ENCODE measurements at regions not wholly inside any gene's neighbourhood (a gene's known extent, or its start where the extent isn't known, plus 50 kb on each side); places are given as distances from the start of the nearest gene placed in this dataset.

DNA sequence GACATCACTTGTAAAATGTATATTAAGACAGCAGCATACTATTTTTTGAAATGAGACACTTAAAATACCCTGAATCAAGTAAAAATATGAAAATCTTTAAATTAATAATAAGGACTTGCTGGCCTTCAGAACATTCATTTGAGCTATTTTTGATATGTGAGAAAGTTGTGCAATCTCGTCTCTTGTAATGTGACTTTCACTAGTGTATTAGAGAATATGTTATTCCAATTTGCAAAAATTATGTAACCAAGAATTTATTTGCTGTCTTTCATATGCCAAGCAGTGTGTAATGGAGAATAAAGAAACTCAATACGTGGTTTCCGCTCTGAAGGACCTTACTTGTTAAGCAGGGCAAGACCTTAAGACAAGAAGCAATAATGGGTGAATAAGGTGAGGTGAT lies 375.0 kb upstream of the RUNX1 start:
- Mint-ChIP-seq H3K9me3 (peaks cover 17% of the 10 kb centered on the region), H3K4me3 (no peak overlapping the region), H3K27ac (no peak overlapping the region), H3K27me3 (peaks cover 6% of the 10 kb centered on the region), H3K36me3 (ENCODE audit: low read depth) (peaks cover 5% of the 10 kb centered on the region), H3K4me1 (ENCODE audit: low read depth) (peaks cover 35% of the 10 kb centered on the region)

DNA sequence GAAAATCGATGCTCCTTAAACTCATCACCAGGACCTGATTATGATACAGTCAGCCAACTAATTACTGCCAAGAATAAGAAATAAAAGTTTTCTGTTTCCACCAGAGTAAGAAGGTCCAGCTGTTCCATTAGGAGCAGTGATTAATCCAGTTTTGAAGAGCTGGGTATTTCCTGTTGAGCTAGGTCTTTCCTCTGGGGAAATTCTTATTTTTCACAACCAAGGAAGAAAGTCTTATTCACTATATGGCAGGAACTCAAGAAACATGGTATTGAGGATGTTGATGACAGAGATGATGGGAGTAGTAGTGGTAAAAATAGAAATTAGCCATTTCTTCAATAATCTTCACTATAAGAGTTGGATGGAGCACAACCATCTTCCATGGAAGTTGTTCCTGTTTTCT lies 374.6 kb upstream of the RUNX1 start:
- H3K36me3 Mint-ChIP-seq (ENCODE audit: low read depth): peaks cover 5% of the 10 kb centered on the region
- peaks cover 31% of the 10 kb centered on the region for H3K4me1 Mint-ChIP-seq (ENCODE audit: low read depth)
- peaks cover 6% of the 10 kb centered on the region for H3K27me3 Mint-ChIP-seq
- no peak overlapping the region for H3K27ac Mint-ChIP-seq
- H3K4me3 Mint-ChIP-seq: no peak overlapping the region
- H3K9me3 Mint-ChIP-seq: peaks cover 21% of the 10 kb centered on the region

DNA sequence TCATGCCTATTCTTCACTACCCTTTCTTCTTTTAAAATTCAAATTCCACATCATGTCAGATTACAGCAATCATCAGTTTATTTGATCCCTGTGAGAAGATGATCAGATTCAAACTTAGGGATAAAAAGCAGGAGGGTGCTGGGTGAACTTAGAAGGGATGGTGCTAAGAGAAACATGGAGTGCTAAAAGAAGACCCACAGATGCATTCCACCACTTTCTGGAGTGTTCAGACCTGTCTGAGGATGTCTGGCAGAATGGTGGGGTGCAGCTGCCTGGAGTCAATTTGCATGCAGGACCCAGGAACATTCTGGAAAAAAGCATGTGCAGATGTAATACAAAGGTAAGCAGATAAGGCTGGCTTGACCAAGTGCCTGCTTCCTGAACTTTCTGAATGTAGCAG lies 372.9 kb upstream of the RUNX1 start:
- Mint-ChIP-seq H3K9me3 (peaks cover 21% of the 10 kb centered on the region), H3K4me1 (ENCODE audit: low read depth) (peaks cover 14% of the 10 kb centered on the region), H3K27me3 (peaks cover 3% of the 10 kb centered on the region), H3K36me3 (ENCODE audit: low read depth) (peaks cover 5% of the 10 kb centered on the region), H3K27ac (no peak overlapping the region), H3K4me3 (no peak overlapping the region)

DNA sequence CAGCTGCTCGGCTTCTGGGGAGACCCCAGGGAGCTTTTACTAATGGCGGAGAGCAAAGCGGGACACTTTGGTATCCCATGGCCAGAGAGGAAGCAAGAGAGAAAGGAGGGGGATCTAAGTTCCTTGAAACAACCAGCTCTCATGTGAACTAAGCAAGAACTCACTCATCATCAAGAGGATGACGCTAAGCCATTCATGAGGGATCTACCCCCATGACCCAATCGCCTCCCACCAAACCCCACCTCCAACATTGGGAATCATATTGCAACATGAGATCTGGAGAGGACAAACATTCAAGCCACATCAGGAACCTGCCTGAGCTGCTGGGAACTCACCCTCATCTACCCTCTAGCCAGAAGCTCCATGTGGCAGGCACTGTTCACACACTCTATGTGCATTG lies 372.1 kb upstream of the RUNX1 start:
- H3K27ac Mint-ChIP-seq: no peak overlapping the region
- peaks cover 5% of the 10 kb centered on the region for H3K36me3 Mint-ChIP-seq (ENCODE audit: low read depth)
- H3K4me1 Mint-ChIP-seq (ENCODE audit: low read depth): peaks cover 6% of the 10 kb centered on the region
- no peaks in the 10 kb centered on the region for H3K27me3 Mint-ChIP-seq
- peaks cover 21% of the 10 kb centered on the region for H3K9me3 Mint-ChIP-seq
- H3K4me3 Mint-ChIP-seq: no peak overlapping the region

DNA sequence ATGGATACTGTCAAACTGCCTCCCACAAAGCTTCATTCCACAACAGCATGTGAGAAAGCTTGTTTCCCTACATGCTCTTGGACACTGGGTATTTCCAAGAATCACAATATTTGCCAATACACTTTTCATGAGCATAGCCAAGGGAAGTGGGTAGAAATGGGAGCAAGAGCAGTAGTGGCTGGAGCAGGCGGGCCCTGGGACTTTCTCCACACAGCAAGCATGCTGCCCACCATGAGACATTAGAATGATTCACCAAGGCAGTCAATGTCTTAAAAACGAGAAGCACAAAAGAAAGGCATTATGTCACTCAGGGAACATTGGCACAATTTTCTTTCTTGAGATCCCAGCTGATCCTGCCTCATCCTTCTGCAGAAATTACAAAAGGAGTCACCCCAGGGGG lies 371.6 kb upstream of the RUNX1 start:
- Mint-ChIP-seq H3K4me1 (ENCODE audit: low read depth) (peaks cover 6% of the 10 kb centered on the region), H3K27me3 (no peaks in the 10 kb centered on the region), H3K4me3 (no peak overlapping the region), H3K27ac (no peak overlapping the region), H3K36me3 (ENCODE audit: low read depth) (peaks cover 5% of the 10 kb centered on the region), H3K9me3 (peaks cover 21% of the 10 kb centered on the region)

DNA sequence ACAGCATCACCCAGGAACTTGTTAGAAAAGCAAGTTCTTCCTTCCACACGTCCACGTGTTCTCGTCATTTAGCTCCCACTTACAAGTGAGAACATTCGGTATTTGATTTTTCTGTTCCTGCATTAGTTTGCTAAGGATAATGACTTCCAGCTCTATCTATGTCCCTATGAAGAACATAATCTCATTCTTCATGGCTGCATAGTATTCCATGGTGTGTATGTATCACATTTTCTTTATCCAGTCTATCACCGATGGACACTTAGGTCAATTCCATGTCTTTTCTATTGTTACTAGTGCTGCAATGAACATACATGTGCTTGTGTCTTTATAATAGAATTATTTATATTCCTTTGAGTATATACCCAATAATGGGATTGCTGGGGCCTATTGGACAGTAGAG lies 368.7 kb upstream of the RUNX1 start:
- H3K36me3 Mint-ChIP-seq (ENCODE audit: low read depth): peaks cover 5% of the 10 kb centered on the region
- peaks cover 11% of the 10 kb centered on the region for H3K27me3 Mint-ChIP-seq
- no peak overlapping the region for H3K27ac Mint-ChIP-seq
- no peaks in the 10 kb centered on the region for H3K4me1 Mint-ChIP-seq (ENCODE audit: low read depth)
- H3K9me3 Mint-ChIP-seq: peaks cover 21% of the 10 kb centered on the region
- H3K4me3 Mint-ChIP-seq: no peak overlapping the region

DNA sequence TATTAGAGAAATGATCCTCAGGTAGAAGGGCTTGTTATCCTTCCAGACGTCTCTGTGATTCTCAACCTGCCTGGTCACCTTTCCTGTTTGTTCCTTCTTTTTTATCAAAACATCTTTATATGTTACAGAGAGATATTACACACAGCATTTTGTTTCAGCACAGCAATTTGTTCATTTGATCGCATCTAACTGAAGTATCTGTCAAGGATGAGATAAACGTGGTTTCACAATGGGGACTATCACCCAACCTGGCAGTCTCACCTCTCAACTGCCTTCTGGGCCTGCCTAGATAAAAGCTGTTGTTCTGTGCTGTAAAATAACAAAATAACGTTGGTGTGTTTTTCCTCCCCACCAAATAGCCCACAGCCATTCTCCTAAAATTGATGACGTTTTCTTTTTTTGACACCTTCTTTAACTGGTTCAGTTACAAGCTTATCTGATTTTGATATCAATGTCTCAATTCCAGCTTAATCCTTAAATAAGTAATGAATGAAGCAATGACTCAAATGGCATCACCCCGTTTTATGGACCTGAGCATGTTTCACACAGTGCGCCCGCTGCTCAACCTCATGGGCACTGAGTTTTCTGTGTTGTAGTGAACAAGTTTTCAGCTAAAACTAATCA lies 367.9 kb upstream of the RUNX1 start:
- H3K36me3 Mint-ChIP-seq (ENCODE audit: low read depth): peaks cover 4% of the 10 kb centered on the region
- no peak overlapping the region for H3K4me3 Mint-ChIP-seq
- H3K27ac Mint-ChIP-seq: no peak overlapping the region
- no peaks in the 10 kb centered on the region for H3K4me1 Mint-ChIP-seq (ENCODE audit: low read depth)
- H3K9me3 Mint-ChIP-seq: peaks cover 14% of the 10 kb centered on the region
- H3K27me3 Mint-ChIP-seq: peaks cover 11% of the 10 kb centered on the region

DNA sequence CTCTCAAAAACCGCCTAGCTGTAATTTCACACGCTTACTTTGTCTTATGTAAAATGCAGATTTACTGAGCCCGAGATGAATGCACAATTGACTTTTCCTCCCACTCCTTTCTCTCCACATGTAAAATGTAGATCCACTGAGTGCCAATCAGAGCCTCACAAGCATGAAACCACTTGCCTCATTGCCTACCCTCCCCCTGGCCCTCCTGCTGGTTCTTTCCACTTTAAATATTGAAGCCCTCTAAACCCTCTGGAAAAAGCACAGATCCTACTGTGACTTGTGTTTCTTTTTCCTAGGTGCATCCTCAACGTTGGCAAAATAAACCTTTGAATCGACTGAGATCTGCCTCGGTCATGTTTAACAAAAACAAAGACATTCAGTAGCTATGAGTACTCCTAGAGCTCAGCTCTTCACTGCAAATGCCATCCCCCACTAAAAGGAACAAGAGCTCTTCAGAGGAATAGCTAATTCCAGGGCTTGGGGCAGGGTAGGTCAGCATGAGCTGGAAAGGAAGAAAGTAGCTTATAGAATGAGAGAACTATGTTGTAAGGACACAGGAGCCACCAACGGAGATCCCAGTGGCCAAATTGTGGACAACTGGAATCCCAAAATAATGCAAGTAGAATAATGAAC lies 365.5 kb upstream of the RUNX1 start:
- Mint-ChIP-seq H3K4me3 (no peak overlapping the region), H3K27me3 (peaks cover 14% of the 10 kb centered on the region), H3K27ac (no peak overlapping the region), H3K36me3 (ENCODE audit: low read depth) (no peaks in the 10 kb centered on the region), H3K4me1 (ENCODE audit: low read depth) (no peaks in the 10 kb centered on the region), H3K9me3 (peaks cover 4% of the 10 kb centered on the region)

DNA sequence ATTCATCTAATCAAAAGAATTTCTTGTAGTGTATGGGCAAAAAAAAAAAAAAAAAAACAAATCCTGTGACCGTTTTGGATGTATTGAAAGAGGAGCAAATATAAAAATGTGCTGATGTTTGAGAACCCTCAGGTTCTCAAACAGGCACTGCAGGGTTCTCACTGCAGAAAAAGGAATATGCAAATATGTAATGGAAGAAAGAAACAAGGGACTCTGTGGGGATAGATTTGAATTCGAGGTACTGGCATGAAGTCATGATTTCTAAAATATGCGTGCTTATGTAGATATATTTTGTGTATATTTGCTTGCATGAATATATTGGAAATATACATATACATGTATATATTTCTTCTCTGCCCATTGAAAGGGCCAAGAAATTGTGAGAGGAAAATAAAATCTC lies 365.0 kb upstream of the RUNX1 start:
- H3K27ac Mint-ChIP-seq: no peak overlapping the region
- no peaks in the 10 kb centered on the region for H3K4me1 Mint-ChIP-seq (ENCODE audit: low read depth)
- peaks cover 14% of the 10 kb centered on the region for H3K27me3 Mint-ChIP-seq
- H3K36me3 Mint-ChIP-seq (ENCODE audit: low read depth): no peaks in the 10 kb centered on the region
- no peak overlapping the region for H3K4me3 Mint-ChIP-seq
- peaks cover 4% of the 10 kb centered on the region for H3K9me3 Mint-ChIP-seq

DNA sequence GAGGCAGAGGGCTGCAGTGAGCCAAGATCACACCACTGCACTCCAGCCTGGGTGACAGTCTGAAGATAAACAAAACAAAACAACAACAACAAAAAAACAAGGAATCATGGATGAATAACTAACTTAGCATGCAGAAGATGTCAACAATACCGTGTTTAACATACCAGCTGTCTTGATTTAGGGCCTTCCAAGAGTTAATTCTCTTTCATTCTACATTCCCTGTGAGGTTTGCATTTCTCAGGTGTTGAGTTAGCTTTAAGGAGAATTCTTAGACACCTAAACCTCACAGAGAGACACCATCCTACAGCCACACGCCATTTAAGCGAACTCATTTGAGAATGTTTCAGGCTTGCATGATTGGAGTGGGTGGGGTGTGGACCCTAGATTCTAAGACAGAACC lies 363.1 kb upstream of the RUNX1 start:
- Mint-ChIP-seq H3K9me3 (no peaks in the 10 kb centered on the region), H3K4me3 (no peak overlapping the region), H3K27ac (no peak overlapping the region), H3K27me3 (peaks cover 14% of the 10 kb centered on the region), H3K36me3 (ENCODE audit: low read depth) (no peaks in the 10 kb centered on the region), H3K4me1 (ENCODE audit: low read depth) (no peaks in the 10 kb centered on the region)

DNA sequence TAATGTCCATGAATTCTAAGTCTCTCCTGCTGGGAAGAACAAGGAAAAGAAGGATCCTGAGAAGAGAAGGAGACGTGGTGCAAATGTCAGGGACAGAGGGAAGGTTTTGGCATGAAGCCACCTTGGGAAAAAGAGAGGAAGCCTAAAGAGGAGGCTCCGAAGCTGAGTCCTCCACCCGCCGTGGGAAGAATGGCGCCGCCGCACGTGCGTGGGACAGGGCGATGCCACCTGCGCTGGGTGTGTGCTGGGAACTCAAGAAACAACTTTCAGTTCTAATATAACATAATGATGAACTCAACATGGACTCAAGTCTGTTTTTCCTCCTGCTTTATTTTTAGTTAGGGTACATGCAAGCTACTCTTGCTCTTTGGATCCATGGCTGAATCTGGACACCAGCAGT lies 362.3 kb upstream of the RUNX1 start:
- no peaks in the 10 kb centered on the region for H3K36me3 Mint-ChIP-seq (ENCODE audit: low read depth)
- no peaks in the 10 kb centered on the region for H3K4me1 Mint-ChIP-seq (ENCODE audit: low read depth)
- no peaks in the 10 kb centered on the region for H3K9me3 Mint-ChIP-seq
- H3K27me3 Mint-ChIP-seq: peaks cover 14% of the 10 kb centered on the region
- H3K27ac Mint-ChIP-seq: no peak overlapping the region
- no peak overlapping the region for H3K4me3 Mint-ChIP-seq

DNA sequence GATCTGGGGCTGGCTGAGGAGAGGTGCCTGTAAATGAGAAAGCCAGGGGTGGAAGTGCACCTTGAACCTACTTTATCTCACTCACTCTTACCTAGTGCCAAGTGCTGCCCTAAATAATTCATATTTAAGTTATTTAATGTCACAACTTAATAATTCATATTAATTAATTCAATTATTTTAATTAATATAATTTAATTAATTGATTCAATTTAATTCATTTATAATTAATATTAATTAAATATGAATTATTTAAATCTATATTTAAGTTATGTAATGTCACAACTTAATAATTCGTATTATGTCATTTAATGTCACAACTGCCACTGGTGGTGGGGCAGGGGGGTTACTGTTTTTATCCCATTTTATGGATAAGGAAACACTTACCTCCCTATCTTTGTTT lies 361.6 kb upstream of the RUNX1 start:
- Mint-ChIP-seq H3K9me3 (no peaks in the 10 kb centered on the region), H3K27me3 (peaks cover 14% of the 10 kb centered on the region), H3K27ac (no peak overlapping the region), H3K36me3 (ENCODE audit: low read depth) (no peaks in the 10 kb centered on the region), H3K4me3 (no peak overlapping the region), H3K4me1 (ENCODE audit: low read depth) (no peaks in the 10 kb centered on the region)

DNA sequence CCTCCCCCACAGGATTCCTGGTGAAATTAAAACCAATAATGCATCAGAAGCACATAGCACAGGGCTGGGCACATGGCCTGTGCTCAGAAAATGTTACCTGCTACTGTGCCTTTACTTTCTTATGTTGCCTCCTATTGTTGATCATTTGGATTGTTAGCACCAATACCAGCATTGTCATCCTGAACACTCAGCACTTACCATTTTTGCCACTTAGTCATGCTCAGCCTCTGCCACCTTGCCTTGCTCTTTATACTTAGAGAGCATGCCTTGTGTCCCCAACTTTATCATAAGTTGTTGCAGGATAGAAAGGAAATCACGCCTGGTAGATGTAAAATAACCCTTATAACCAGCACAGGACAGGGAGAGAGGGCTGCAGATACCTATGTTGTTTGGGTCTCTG lies 361.0 kb upstream of the RUNX1 start:
- no peaks in the 10 kb centered on the region for H3K36me3 Mint-ChIP-seq (ENCODE audit: low read depth)
- H3K27ac Mint-ChIP-seq: no peak overlapping the region
- peaks cover 16% of the 10 kb centered on the region for H3K27me3 Mint-ChIP-seq
- no peaks in the 10 kb centered on the region for H3K9me3 Mint-ChIP-seq
- H3K4me1 Mint-ChIP-seq (ENCODE audit: low read depth): no peaks in the 10 kb centered on the region
- no peak overlapping the region for H3K4me3 Mint-ChIP-seq

DNA sequence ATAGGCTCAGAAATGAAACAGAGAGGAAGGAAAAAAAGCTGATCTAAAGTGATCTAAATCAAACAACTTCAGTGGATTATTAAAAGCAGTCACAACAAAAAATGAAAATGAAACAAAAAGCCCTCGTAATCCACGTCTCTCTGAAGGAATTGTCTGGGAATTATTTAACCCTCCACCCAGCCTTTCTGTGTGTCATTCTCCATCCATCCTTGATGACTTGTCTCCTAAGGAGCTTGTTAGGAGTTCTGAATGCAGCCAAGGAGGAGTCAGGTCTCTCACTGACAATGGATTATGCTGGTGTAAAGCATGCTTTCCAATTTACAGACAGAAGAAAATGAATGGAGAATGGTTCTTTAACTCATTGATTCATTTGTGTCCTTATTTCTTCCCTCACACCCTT lies 359.3 kb upstream of the RUNX1 start:
- Mint-ChIP-seq H3K27ac (no peak overlapping the region), H3K27me3 (peaks cover 12% of the 10 kb centered on the region), H3K9me3 (no peaks in the 10 kb centered on the region), H3K4me1 (ENCODE audit: low read depth) (no peaks in the 10 kb centered on the region), H3K4me3 (no peak overlapping the region), H3K36me3 (ENCODE audit: low read depth) (no peaks in the 10 kb centered on the region)

DNA sequence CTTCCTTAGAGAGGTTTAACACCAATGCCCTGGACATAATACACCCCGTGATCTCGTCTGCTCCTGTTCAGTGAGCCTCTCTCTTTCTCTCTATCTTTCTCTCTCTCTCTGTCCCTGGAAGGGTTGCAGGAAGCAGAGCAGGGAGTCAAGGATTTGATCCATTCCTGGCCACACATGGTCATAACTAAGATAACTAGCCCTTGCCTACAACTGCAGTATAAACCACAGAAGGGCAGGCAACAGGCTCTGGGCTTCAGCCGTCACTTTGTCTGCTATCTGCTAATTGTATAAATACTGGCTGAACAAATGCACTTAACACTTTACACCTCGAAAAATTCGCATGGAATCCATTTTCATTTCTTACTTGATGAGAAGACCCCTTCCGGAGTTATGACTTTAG lies 357.5 kb upstream of the RUNX1 start:
- Mint-ChIP-seq H3K36me3 (ENCODE audit: low read depth) (no peaks in the 10 kb centered on the region), H3K4me1 (ENCODE audit: low read depth) (no peaks in the 10 kb centered on the region), H3K9me3 (no peaks in the 10 kb centered on the region), H3K4me3 (no peak overlapping the region), H3K27me3 (peaks cover 12% of the 10 kb centered on the region), H3K27ac (no peak overlapping the region)

DNA sequence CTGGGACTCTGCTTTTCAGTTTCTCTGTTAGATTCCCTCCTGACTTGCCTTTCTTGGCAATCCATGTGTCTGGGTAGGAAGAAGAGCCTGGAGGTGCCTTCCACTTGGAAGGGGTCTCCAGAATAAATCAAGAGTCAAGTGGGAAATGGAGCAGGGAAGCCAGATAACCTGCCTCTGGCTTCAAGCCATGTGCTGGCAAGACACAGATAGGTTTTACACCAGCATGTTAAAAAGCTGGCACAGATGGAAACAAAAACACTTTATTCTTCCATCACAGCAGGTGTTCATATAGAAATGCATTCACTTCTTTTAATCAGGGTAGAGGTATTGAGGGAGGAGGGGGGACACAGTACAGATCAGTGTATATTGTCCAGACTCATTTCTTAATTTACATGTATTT lies 356.9 kb upstream of the RUNX1 start:
- Mint-ChIP-seq H3K4me1 (ENCODE audit: low read depth) (no peaks in the 10 kb centered on the region), H3K9me3 (no peaks in the 10 kb centered on the region), H3K36me3 (ENCODE audit: low read depth) (no peaks in the 10 kb centered on the region), H3K4me3 (no peak overlapping the region), H3K27me3 (peaks cover 8% of the 10 kb centered on the region), H3K27ac (no peak overlapping the region)
